ENCODE measurements at regions not wholly inside any gene's neighbourhood (a gene's known extent, or its start where the extent isn't known, plus 50 kb on each side); places are given as distances from the start of the nearest gene placed in this dataset.

- no peak overlapping the region for H3K4me2 ChIP-seq (ENCODE audit: low read depth, low read length)
- no peaks in the 10 kb centered on the region for H3K27me3 ChIP-seq (replicated peaks; ENCODE audit: insufficient read depth, low read length)
- no peaks in the 10 kb centered on the region for H3K9me3 ChIP-seq (replicated peaks; ENCODE audit: insufficient read depth, low read length)
- H3K79me2 ChIP-seq (ENCODE audit: low read length) = no peaks in the 10 kb centered on the region
- no peak for DNase-seq
- H3K27ac ChIP-seq (ENCODE audit: low read length) = no peak overlapping the region
- no peaks in the 10 kb centered on the region for H3K4me1 ChIP-seq (ENCODE audit: low read length)
- no peaks in the 10 kb centered on the region for H3K9me2 ChIP-seq (replicated peaks; ENCODE audit: insufficient read depth, low read length)
- no peak overlapping the region for H2AFZ ChIP-seq (ENCODE audit: low read length)
- no peak overlapping the region for H3K9ac ChIP-seq (ENCODE audit: low read length)
- H3F3A ChIP-seq (ENCODE audit: insufficient read depth, low read length) = no peaks in the 10 kb centered on the region
- H3K36me3 ChIP-seq (replicated peaks; ENCODE audit: insufficient read depth, low read length) = no peaks in the 10 kb centered on the region
- TF ChIP-seq EZH2phosphoT487 (IDR thresholded peaks at IDR 0.05; ENCODE audit: low read length) (no peak), EZH2 (optimal IDR thresholded peaks at IDR 0.05; ENCODE audit: low read depth, low read length) (no peak)
- TF ChIP-seq, protein P1, sequence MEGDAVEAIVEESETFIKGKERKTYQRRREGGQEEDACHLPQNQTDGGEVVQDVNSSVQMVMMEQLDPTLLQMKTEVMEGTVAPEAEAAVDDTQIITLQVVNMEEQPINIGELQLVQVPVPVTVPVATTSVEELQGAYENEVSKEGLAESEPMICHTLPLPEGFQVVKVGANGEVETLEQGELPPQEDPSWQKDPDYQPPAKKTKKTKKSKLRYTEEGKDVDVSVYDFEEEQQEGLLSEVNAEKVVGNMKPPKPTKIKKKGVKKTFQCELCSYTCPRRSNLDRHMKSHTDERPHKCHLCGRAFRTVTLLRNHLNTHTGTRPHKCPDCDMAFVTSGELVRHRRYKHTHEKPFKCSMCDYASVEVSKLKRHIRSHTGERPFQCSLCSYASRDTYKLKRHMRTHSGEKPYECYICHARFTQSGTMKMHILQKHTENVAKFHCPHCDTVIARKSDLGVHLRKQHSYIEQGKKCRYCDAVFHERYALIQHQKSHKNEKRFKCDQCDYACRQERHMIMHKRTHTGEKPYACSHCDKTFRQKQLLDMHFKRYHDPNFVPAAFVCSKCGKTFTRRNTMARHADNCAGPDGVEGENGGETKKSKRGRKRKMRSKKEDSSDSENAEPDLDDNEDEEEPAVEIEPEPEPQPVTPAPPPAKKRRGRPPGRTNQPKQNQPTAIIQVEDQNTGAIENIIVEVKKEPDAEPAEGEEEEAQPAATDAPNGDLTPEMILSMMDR (IDR thresholded peaks at IDR 0.05; ENCODE audit: low read length) = no peak
- H4K20me1 ChIP-seq (ENCODE audit: insufficient read depth, low read length) = no peaks in the 10 kb centered on the region
- no peak overlapping the region for H3K4me3 ChIP-seq (ENCODE audit: low read length)
Measured at GRCh38 chr5:2181149-2181548, 298.4 kb upstream of the IRX4 start.

- Histone ChIP-seq H3K27ac (ENCODE audit: low read length) (no peak overlapping the region), H3K4me3 (ENCODE audit: low read length) (no peak overlapping the region), H3K79me2 (ENCODE audit: low read length) (no peaks in the 10 kb centered on the region), H4K20me1 (ENCODE audit: insufficient read depth, low read length) (no peaks in the 10 kb centered on the region), H3K9ac (ENCODE audit: low read length) (no peak overlapping the region), H3K9me3 (replicated peaks; ENCODE audit: insufficient read depth, low read length) (no peaks in the 10 kb centered on the region), H3K9me2 (replicated peaks; ENCODE audit: insufficient read depth, low read length) (no peaks in the 10 kb centered on the region), H3K36me3 (replicated peaks; ENCODE audit: insufficient read depth, low read length) (no peaks in the 10 kb centered on the region), H3K4me1 (ENCODE audit: low read length) (no peaks in the 10 kb centered on the region), H2AFZ (ENCODE audit: low read length) (no peak overlapping the region), H3K27me3 (replicated peaks; ENCODE audit: insufficient read depth, low read length) (no peaks in the 10 kb centered on the region), H3F3A (ENCODE audit: insufficient read depth, low read length) (no peaks in the 10 kb centered on the region), H3K4me2 (ENCODE audit: low read depth, low read length) (no peak overlapping the region)
- no peak for DNase-seq
- TF ChIP-seq EZH2 (optimal IDR thresholded peaks at IDR 0.05; ENCODE audit: low read depth, low read length) (no peak), EZH2phosphoT487 (IDR thresholded peaks at IDR 0.05; ENCODE audit: low read length) (no peak)
- TF ChIP-seq, protein P1 (IDR thresholded peaks at IDR 0.05; ENCODE audit: low read length) = no peak
Measured at GRCh38 chr5:2180456-2180855, 297.7 kb upstream of the IRX4 start.

GRCh38 chr5:2179861-2180260 lies 297.1 kb upstream of the IRX4 start:
- Histone ChIP-seq H3K27ac (ENCODE audit: low read length) (no peak overlapping the region), H3K79me2 (ENCODE audit: low read length) (no peaks in the 10 kb centered on the region), H4K20me1 (ENCODE audit: insufficient read depth, low read length) (no peaks in the 10 kb centered on the region), H3F3A (ENCODE audit: insufficient read depth, low read length) (no peaks in the 10 kb centered on the region), H3K9me3 (replicated peaks; ENCODE audit: insufficient read depth, low read length) (no peaks in the 10 kb centered on the region), H3K36me3 (replicated peaks; ENCODE audit: insufficient read depth, low read length) (no peaks in the 10 kb centered on the region), H3K27me3 (replicated peaks; ENCODE audit: insufficient read depth, low read length) (no peaks in the 10 kb centered on the region), H3K4me2 (ENCODE audit: low read depth, low read length) (no peak overlapping the region), H3K4me3 (ENCODE audit: low read length) (no peak overlapping the region), H3K4me1 (ENCODE audit: low read length) (no peaks in the 10 kb centered on the region), H2AFZ (ENCODE audit: low read length) (no peak overlapping the region), H3K9me2 (replicated peaks; ENCODE audit: insufficient read depth, low read length) (no peaks in the 10 kb centered on the region), H3K9ac (ENCODE audit: low read length) (no peak overlapping the region)
- no peak for DNase-seq
- TF ChIP-seq EZH2phosphoT487 (IDR thresholded peaks at IDR 0.05; ENCODE audit: low read length) = no peak
- no peak for TF ChIP-seq EZH2 (optimal IDR thresholded peaks at IDR 0.05; ENCODE audit: low read depth, low read length)
- TF ChIP-seq, protein P1 (IDR thresholded peaks at IDR 0.05; ENCODE audit: low read length) = no peak
